ENCODE measurements at regions not wholly inside any gene's neighbourhood (a gene's known extent, or its start where the extent isn't known, plus 50 kb on each side); places are given as distances from the start of the nearest gene placed in this dataset. TPM values are rescaled to one million over a fixed set of nuclear protein-coding genes. Genes with fewer than 3 reads are reported as not detected.

- Histone ChIP-seq H3K4me2 (ENCODE audit: unreplicated experiment) (no peak overlapping the region), H3K27me3 (replicated peaks; ENCODE audit: insufficient read depth) (no peaks in the 10 kb centered on the region), H3K36me3 (ENCODE audit: low read depth) (no peaks in the 10 kb centered on the region), H2AFZ (no peak overlapping the region), H4K20me1 (ENCODE audit: insufficient read depth) (no peaks in the 10 kb centered on the region), H3K9ac (no peak overlapping the region), H3K4me1 (ENCODE audit: insufficient read depth) (no peaks in the 10 kb centered on the region), H3K9me3 (ENCODE audit: low read depth) (no peaks in the 10 kb centered on the region), H3F3A (ENCODE audit: insufficient read depth) (no peaks in the 10 kb centered on the region), H3K27ac (no peak overlapping the region), H3K79me2 (ENCODE audit: insufficient read depth) (no peaks in the 10 kb centered on the region), H3K9me2 (ENCODE audit: insufficient read depth) (no peaks in the 10 kb centered on the region), H3K4me3 (no peak overlapping the region)
- no peak for DNase-seq
- 22 to 30% methylated on average over 4 of the region's 4 CpGs for WGBS, 2 experiments (ENCODE audit: low coverage in 1 of 2, low lambda C conversion rate in 2 of 2, missing lambda C conversion rate in 2 of 2)
- TF ChIP-seq EZH2phosphoT487 (IDR thresholded peaks at IDR 0.05; ENCODE audit: insufficient read depth, low read depth) (no peak), EZH2 (IDR thresholded peaks at IDR 0.05; ENCODE audit: insufficient read depth, poor library complexity, severe bottlenecking) (no peak)
- in situ Hi-C loops (cut with MboI) = no loop called here
These were observed 66.7 kb upstream of the DNAJC19 start for GRCh38 chr3:181056136-181056732.

DNA sequence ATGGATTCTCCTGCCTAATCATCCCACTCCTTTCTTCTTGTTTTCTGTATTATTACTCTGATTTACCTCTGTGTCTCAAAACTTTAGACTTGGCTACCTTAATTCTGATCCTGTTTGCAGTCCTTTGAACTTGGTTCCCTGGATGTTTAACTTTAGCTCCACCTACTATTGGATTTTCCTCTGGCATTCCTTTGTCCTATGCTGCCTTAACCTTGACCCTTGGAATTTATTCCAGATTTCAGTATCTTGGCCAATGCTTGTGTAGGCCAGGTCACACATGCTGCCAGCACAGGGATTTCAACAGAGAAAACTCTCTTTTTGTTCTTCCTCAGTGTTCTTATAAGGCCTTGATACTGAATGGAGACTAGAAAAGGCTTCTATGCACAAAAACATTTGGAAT lies 65.0 kb upstream of the DNAJC19 start:
- Histone ChIP-seq H2AFZ (no peak overlapping the region), H3K79me2 (ENCODE audit: insufficient read depth) (no peaks in the 10 kb centered on the region), H3K27ac (no peak overlapping the region), H3K4me2 (ENCODE audit: unreplicated experiment) (no peak overlapping the region), H3K27me3 (replicated peaks; ENCODE audit: insufficient read depth) (no peaks in the 10 kb centered on the region), H3F3A (ENCODE audit: insufficient read depth) (no peaks in the 10 kb centered on the region), H3K4me3 (no peak overlapping the region), H3K36me3 (ENCODE audit: low read depth) (no peaks in the 10 kb centered on the region), H4K20me1 (ENCODE audit: insufficient read depth) (no peaks in the 10 kb centered on the region), H3K4me1 (ENCODE audit: insufficient read depth) (no peaks in the 10 kb centered on the region), H3K9ac (no peak overlapping the region), H3K9me3 (ENCODE audit: low read depth) (no peaks in the 10 kb centered on the region), H3K9me2 (ENCODE audit: insufficient read depth) (no peaks in the 10 kb centered on the region)
- no peak for TF ChIP-seq EZH2phosphoT487 (IDR thresholded peaks at IDR 0.05; ENCODE audit: insufficient read depth, low read depth)
- no peak for TF ChIP-seq EZH2 (IDR thresholded peaks at IDR 0.05; ENCODE audit: insufficient read depth, poor library complexity, severe bottlenecking)
- in situ Hi-C loops (cut with MboI) = no loop called here
- no peak for DNase-seq

GRCh38 chr3:181052256-181052655 lies 62.7 kb upstream of the DNAJC19 start:
- no peaks in the 10 kb centered on the region for H3K9me2 ChIP-seq (ENCODE audit: insufficient read depth)
- H3K9ac ChIP-seq = no peak overlapping the region
- in situ Hi-C loops (cut with MboI) = no loop called here
- WGBS, 2 experiments (ENCODE audit: low coverage in 1 of 2, low lambda C conversion rate in 2 of 2, missing lambda C conversion rate in 2 of 2) = 0 to 7% methylated on average over 2 of the region's 2 CpGs
- no peaks in the 10 kb centered on the region for H3K9me3 ChIP-seq (ENCODE audit: low read depth)
- DNase-seq = no peak
- H3K4me3 ChIP-seq = no peak overlapping the region
- no peaks in the 10 kb centered on the region for H3K4me1 ChIP-seq (ENCODE audit: insufficient read depth)
- TF ChIP-seq EZH2phosphoT487 (IDR thresholded peaks at IDR 0.05; ENCODE audit: insufficient read depth, low read depth) = no peak
- H3K4me2 ChIP-seq (ENCODE audit: unreplicated experiment) = no peak overlapping the region
- no peaks in the 10 kb centered on the region for H3K27me3 ChIP-seq (replicated peaks; ENCODE audit: insufficient read depth)
- H3F3A ChIP-seq (ENCODE audit: insufficient read depth) = no peaks in the 10 kb centered on the region
- no peaks in the 10 kb centered on the region for H4K20me1 ChIP-seq (ENCODE audit: insufficient read depth)
- no peaks in the 10 kb centered on the region for H3K79me2 ChIP-seq (ENCODE audit: insufficient read depth)
- no peak overlapping the region for H2AFZ ChIP-seq
- no peak overlapping the region for H3K27ac ChIP-seq
- no peaks in the 10 kb centered on the region for H3K36me3 ChIP-seq (ENCODE audit: low read depth)

DNA sequence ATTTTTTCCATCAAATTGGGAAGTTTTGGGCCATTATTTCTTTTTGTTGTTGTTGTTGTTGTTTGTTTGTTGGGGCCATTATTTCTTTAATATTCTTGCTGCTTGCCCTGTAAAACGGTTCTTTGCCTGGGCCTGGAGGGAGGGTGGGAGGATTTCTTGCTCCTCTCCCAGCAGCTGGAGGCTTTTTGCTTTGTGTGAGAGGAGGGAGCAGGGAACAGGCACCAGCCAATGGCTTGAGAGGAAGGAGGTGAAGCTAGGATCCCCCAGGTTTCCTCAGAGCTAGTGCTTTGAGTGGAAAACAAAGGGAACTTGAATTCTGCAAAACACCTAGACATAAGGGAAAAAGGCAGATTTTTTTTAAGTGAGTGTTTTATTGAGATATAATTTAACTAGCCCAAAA lies 61.2 kb upstream of the DNAJC19 start:
- 0 to 6% methylated on average over 1 of the region's 1 CpG for WGBS, 2 experiments (ENCODE audit: low coverage in 1 of 2, low lambda C conversion rate in 2 of 2, missing lambda C conversion rate in 2 of 2)
- Histone ChIP-seq H3K9ac (no peak overlapping the region), H3K4me2 (ENCODE audit: unreplicated experiment) (no peak overlapping the region), H3K27ac (no peak overlapping the region), H3K27me3 (replicated peaks; ENCODE audit: insufficient read depth) (no peaks in the 10 kb centered on the region), H3K4me1 (ENCODE audit: insufficient read depth) (no peaks in the 10 kb centered on the region), H3K4me3 (no peak overlapping the region), H3K9me2 (ENCODE audit: insufficient read depth) (no peaks in the 10 kb centered on the region), H3K9me3 (ENCODE audit: low read depth) (no peaks in the 10 kb centered on the region), H3K36me3 (ENCODE audit: low read depth) (no peaks in the 10 kb centered on the region), H4K20me1 (ENCODE audit: insufficient read depth) (no peaks in the 10 kb centered on the region), H2AFZ (no peak overlapping the region), H3F3A (ENCODE audit: insufficient read depth) (no peaks in the 10 kb centered on the region), H3K79me2 (ENCODE audit: insufficient read depth) (no peaks in the 10 kb centered on the region)
- in situ Hi-C loops (cut with MboI) = no loop called here
- no peak for DNase-seq
- no peak for TF ChIP-seq EZH2 (IDR thresholded peaks at IDR 0.05; ENCODE audit: insufficient read depth, poor library complexity, severe bottlenecking)

GRCh38 chr3:181040030-181040429 lies 50.5 kb upstream of the DNAJC19 start:
- Histone ChIP-seq H3K36me3 (ENCODE audit: low read depth) (no peaks in the 10 kb centered on the region), H3K27ac (no peak overlapping the region), H3K4me1 (ENCODE audit: insufficient read depth) (no peaks in the 10 kb centered on the region), H3K9ac (no peak overlapping the region), H3K9me3 (ENCODE audit: low read depth) (no peaks in the 10 kb centered on the region), H3K4me3 (no peak overlapping the region), H4K20me1 (ENCODE audit: insufficient read depth) (no peaks in the 10 kb centered on the region), H3K27me3 (replicated peaks; ENCODE audit: insufficient read depth) (no peaks in the 10 kb centered on the region), H3K9me2 (ENCODE audit: insufficient read depth) (no peaks in the 10 kb centered on the region), H3F3A (ENCODE audit: insufficient read depth) (no peaks in the 10 kb centered on the region), H3K4me2 (ENCODE audit: unreplicated experiment) (no peak overlapping the region), H2AFZ (no peak overlapping the region), H3K79me2 (ENCODE audit: insufficient read depth) (no peaks in the 10 kb centered on the region)
- in situ Hi-C loops (cut with MboI) = no loop called here
- TF ChIP-seq EZH2 (IDR thresholded peaks at IDR 0.05; ENCODE audit: insufficient read depth, poor library complexity, severe bottlenecking) (no peak), EZH2phosphoT487 (IDR thresholded peaks at IDR 0.05; ENCODE audit: insufficient read depth, low read depth) (no peak)
- DNase-seq = no peak

Small RNA genes lying in the stretch of these regions (small RNA-seq; reads per million reads assigned to genes)
- gene AC083904.1 (ENCODE audit: low read depth, low replicate concordance) = not detected
- gene RNU6-4P (ENCODE audit: low read depth, low replicate concordance) = not detected
